ENCODE measurements at regions not wholly inside any gene's neighbourhood (a gene's known extent, or its start where the extent isn't known, plus 50 kb on each side); places are given as distances from the start of the nearest gene placed in this dataset.

GRCh38 chr2:15869871-15870270 lies 70.5 kb upstream of the MYCN start:
- Histone ChIP-seq H3K9me3 (no peaks in the 10 kb centered on the region), H3K36me3 (no peaks in the 10 kb centered on the region), H3K4me3 (no peak overlapping the region), H3K27me3 (no peaks in the 10 kb centered on the region), H3K27ac (no peak overlapping the region), H3K4me1 (no peaks in the 10 kb centered on the region)
- no peak for DNase-seq
- intact Hi-C loops (cut with DNase I; ENCODE audit: low total_unique reads) = no loop called here
- no peak for TF ChIP-seq POLR2A (IDR thresholded peaks at IDR 0.05)

GRCh38 chr2:15870565-15870964 lies 69.8 kb upstream of the MYCN start:
- TF ChIP-seq, protein P1, sequence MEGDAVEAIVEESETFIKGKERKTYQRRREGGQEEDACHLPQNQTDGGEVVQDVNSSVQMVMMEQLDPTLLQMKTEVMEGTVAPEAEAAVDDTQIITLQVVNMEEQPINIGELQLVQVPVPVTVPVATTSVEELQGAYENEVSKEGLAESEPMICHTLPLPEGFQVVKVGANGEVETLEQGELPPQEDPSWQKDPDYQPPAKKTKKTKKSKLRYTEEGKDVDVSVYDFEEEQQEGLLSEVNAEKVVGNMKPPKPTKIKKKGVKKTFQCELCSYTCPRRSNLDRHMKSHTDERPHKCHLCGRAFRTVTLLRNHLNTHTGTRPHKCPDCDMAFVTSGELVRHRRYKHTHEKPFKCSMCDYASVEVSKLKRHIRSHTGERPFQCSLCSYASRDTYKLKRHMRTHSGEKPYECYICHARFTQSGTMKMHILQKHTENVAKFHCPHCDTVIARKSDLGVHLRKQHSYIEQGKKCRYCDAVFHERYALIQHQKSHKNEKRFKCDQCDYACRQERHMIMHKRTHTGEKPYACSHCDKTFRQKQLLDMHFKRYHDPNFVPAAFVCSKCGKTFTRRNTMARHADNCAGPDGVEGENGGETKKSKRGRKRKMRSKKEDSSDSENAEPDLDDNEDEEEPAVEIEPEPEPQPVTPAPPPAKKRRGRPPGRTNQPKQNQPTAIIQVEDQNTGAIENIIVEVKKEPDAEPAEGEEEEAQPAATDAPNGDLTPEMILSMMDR (IDR thresholded peaks at IDR 0.05) = no peak
- no peak for TF ChIP-seq POLR2A (IDR thresholded peaks at IDR 0.05)
- no peak for DNase-seq
- no peaks in the 10 kb centered on the region for H3K36me3 ChIP-seq
- H3K4me3 ChIP-seq = no peak overlapping the region
- H3K9me3 ChIP-seq = no peaks in the 10 kb centered on the region
- H3K27me3 ChIP-seq = no peaks in the 10 kb centered on the region
- no peaks in the 10 kb centered on the region for H3K4me1 ChIP-seq
- intact Hi-C loops (cut with DNase I; ENCODE audit: low total_unique reads) = no loop called here
- H3K27ac ChIP-seq = no peak overlapping the region

DNA sequence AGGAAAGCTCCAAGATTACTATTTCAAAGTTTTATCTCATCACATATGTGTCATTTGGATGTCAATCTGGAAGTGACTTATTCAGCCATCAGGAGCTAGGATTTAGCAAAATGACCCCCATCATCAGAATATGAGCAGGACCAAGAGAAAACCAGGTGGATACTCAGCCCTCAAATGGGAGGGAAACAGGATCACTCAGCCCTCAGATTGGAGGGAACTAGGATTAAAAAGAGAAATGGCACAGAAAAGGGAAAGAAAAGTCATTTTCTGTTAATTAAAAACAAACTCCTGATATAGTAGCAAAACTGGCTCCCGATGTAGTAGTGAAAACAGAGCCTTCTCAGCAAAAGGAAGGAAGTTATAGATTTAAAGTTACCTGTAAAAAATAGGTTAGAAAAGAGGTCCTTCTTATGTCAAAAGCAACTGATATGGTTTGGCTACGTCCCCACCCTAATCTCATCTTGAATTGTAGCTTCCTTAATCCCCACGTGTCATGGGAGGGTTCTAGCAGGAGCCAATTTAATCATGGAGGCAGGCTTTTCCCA lies 69.0 kb upstream of the MYCN start:
- Histone ChIP-seq H3K36me3 (no peaks in the 10 kb centered on the region), H3K9me3 (no peaks in the 10 kb centered on the region), H3K27me3 (no peaks in the 10 kb centered on the region), H3K4me1 (no peaks in the 10 kb centered on the region), H3K27ac (no peak overlapping the region), H3K4me3 (no peak overlapping the region)
- no peak for DNase-seq
- no peak for TF ChIP-seq POLR2A (IDR thresholded peaks at IDR 0.05)
- TF ChIP-seq, protein P1 (IDR thresholded peaks at IDR 0.05) = no peak
- intact Hi-C loops (cut with DNase I; ENCODE audit: low total_unique reads) = no loop called here

DNA sequence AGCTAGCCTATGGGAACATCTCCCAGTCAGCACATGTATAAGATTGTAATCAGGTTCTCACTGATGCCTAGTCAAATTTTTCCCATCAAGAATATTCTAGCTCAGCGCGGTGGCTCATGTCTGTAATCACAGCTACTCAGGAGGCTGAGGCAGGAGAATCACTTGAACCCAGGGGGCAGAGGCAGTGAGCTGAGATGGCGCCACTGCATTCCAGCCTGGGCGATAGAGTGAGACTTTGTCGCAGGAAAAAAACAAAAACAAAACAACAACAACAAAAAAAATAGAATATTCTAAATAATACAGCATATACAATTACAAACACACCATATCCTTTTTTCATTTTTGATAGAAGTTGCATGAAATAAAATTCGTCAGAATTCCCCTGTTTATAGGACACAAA lies 67.5 kb upstream of the MYCN start:
- H3K4me3 ChIP-seq = no peak overlapping the region
- intact Hi-C loops (cut with DNase I; ENCODE audit: low total_unique reads) = no loop called here
- TF ChIP-seq, protein P1 (IDR thresholded peaks at IDR 0.05) = no peak
- TF ChIP-seq POLR2A (IDR thresholded peaks at IDR 0.05) = no peak
- DNase-seq = no peak
- no peak overlapping the region for H3K27ac ChIP-seq
- H3K9me3 ChIP-seq = no peaks in the 10 kb centered on the region
- no peaks in the 10 kb centered on the region for H3K36me3 ChIP-seq
- H3K4me1 ChIP-seq = no peaks in the 10 kb centered on the region
- H3K27me3 ChIP-seq = no peaks in the 10 kb centered on the region

DNA sequence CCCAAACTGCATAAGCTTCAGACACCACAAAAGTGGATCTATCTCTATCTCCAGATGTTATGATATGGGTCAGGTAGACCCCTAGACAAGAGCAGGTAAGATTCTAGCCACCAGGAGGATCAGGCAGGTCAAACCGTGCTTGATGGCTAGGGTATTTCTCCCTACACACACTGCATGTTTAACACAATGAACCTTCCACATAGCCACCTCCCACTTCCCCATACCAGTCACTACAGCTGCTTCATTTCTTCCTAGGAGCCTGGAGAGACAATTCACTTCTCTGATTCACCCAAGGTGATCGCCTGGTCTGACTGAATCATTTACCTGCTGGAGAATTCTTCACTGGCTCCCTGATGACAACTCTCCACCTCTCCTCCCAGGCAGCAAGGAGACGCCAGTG lies 66.0 kb upstream of the MYCN start:
- Histone ChIP-seq H3K4me3 (no peak overlapping the region), H3K27ac (no peak overlapping the region), H3K36me3 (no peaks in the 10 kb centered on the region), H3K27me3 (no peaks in the 10 kb centered on the region), H3K9me3 (no peaks in the 10 kb centered on the region), H3K4me1 (no peaks in the 10 kb centered on the region)
- no peak for DNase-seq
- intact Hi-C loops (cut with DNase I; ENCODE audit: low total_unique reads) = no loop called here
- TF ChIP-seq POLR2A (IDR thresholded peaks at IDR 0.05) = no peak
- TF ChIP-seq, protein P1 (IDR thresholded peaks at IDR 0.05) = no peak

Measured in uterus (tissue), 3 donors.